NCI-H524 treated with DMSO at 0.1 percent for 48 hours (cell line): ENCODE measurements at regions not wholly inside any gene's neighbourhood (a gene's known extent, or its start where the extent isn't known, plus 50 kb on each side); places are given as distances from the start of the nearest gene placed in this dataset.
"Not testable (repeated sequence)": the region's sequence is repeated elsewhere in the genome, so short reads cannot be mapped to it uniquely, and the experiment has no call there.

Experiments used
- DNase-seq: peaks from one replicate; lab custom pipeline; 2025; lab: John Stamatoyannopoulos, UW

GRCh38 chr6:6749702-6750491, 161.4 kb downstream of the LY86 start:
- no peak for DNase-seq

DNA sequence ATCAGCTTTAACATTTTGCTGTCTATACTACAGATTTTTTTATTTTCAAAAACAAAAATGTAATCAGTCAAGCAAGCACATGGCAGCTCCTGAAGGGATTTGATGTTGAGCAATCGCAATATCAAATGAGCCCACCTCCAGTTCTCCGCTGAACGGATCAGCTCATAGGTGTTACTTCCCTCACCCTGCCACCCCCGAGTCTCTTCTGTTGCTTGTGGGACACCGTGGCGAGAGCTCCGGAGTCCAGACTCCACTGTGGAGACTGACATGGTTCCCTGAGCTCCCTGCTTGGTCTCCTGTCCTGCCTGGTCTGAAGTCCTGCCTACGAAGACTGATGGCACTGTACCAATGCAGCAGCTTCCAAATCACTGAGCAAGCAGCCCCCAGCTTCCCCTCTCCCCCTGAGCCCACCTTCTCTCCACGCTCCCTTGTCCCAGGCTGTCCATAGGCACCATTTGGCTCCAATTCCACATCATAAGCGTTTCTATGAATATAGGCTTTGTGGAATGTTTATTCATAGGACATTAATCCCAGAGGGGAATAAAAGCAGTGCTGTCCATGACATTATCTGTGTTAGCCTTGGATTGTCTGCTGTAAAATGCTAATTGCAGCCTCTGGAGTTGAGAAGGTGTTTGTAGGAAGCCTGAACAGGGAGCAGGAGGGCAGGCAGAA, 162.2 kb downstream of the LY86 start:
- no peak for DNase-seq

DNA sequence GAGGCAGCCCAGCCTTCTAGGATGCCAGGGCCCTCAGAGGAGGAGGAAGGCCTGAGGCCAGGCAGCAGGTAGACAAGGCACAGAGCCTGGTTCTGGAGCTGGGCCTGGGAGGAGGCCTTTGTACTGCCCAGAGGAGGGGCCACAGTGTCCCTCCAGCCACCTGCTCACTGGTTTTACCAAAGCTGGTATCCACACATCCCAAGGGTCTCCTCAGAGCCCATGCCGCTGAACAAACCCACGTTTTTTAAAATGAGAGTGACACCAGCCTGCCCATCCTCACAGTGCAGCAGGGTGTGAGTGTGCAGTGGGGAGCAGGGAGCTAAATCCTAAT, 162.7 kb downstream of the LY86 start:
- DNase-seq = no peak

GRCh38 chr6:6751619-6752023, 163.1 kb downstream of the LY86 start:
- no peak for DNase-seq

DNA sequence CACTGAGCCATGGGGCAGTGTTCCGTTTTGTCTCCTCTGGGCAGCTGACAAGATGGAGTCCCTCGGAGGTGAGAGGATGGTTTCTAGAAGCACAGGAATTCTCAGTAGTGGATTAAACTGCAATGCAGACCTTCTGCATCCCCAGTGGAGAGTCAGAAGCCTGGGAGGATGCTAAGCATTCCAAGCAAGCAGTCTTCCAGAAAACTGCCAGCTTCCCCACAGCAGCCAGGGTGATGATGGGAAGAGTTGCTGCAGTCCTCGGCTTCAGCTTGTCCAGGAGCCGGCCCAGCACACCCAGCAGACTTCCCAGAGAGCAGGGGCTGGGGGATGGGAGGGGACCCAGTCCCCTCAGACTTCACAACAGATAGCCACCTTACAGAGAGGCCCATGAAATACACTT, 163.6 kb downstream of the LY86 start:
- DNase-seq = no peak

GRCh38 chr6:6753301-6753700, 164.8 kb downstream of the LY86 start:
- DNase-seq = no peak

- no peak for DNase-seq
Observed at GRCh38 chr6:6756526-6756925, 168.0 kb downstream of the LY86 start.

DNA sequence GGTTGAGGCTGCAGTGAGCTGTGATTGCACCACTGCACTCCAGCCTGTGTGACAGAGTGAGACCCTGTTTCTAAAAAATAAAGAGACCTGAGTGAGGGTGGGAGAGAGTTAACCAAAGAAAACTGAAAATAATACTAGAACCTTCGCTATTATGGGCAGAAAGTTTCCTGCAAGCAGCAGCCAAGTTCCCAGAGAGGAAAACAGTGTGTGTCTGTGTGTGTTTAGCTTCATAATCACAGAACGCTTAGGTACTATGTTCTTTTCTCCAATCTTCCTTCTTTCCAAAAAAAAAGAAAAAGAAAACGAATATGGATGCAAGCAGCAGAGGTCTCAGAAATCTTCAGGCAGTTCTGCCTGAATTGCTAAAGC, 170.0 kb downstream of the LY86 start:
- DNase-seq = no peak

DNA sequence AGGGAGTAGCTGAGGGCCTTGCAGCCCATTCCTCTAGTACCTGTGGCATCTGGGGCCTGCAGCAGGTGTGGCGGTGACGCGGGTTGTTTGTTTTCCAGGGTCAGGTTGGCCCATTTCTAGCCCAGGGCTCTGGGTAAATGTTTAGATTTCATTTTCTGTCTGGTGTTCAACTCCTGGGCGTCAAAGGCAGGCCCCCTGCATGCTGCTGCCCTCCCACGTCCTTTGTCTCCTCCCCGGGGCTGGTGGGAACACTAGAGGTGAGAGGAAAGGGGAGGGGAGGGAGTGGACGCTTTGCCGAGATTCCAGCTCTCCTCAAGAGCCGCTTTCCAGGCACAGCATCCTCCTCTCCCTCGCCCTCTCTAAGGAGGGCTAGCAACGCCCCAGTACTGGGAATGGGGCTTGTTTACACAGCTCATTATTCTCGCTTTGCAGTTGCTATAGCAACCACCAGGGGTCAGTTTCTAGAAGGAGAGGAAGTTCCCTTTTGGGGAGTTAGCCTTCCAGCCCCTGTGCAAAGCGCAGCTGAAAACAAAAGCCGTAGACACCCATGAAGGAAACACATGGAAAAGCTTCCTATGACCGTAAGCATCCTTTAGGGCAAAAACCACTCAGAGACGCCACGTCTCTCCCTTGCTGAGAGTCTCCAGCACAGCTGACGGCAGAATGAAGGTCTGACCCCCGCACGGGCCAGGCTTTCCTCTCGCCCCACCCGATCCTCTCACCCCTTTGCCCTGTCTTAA, 170.6 kb downstream of the LY86 start:
- peak; percentile 20 for DNase-seq

DNA sequence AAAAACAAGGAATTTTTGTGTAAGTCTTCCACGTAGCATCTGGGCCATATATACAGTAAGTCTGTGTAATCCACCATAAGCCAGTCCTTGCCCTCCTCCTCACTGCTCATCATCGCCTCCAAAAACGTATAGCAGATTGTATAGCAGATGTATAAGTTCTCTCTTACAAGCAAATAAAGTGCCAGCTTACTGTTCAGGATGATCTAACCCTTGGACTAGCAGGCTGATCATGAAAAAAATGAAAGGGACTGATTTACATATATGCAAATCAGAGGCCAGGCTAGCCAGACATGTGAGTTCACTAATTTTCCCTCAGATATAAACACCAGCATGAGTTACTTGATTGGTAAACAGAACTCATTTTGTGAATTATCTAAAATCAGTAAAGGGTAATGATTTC, 171.5 kb downstream of the LY86 start:
- peak; percentile 67 for DNase-seq

DNA sequence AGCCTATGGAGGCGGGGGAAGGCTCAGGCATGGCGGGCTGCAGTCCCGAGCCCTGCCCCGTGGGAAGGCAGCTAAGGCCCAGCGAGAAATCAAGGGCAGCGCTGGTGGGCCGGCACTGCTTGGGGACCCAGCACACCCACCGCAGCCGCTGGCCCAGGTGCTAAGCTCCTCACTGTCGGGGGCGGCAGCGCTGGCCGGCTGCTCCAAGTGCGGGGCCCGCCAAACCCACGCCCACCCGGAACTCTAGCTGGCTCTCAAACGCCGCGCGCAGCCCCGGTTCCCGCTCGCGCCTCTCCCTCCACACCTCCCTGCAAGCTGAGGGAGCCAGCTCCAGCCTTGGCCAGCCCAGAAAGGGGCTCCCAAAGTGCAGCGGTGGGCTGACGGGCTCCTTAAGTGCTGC, 174.0 kb downstream of the LY86 start:
- not testable (repeated sequence) for DNase-seq

DNA sequence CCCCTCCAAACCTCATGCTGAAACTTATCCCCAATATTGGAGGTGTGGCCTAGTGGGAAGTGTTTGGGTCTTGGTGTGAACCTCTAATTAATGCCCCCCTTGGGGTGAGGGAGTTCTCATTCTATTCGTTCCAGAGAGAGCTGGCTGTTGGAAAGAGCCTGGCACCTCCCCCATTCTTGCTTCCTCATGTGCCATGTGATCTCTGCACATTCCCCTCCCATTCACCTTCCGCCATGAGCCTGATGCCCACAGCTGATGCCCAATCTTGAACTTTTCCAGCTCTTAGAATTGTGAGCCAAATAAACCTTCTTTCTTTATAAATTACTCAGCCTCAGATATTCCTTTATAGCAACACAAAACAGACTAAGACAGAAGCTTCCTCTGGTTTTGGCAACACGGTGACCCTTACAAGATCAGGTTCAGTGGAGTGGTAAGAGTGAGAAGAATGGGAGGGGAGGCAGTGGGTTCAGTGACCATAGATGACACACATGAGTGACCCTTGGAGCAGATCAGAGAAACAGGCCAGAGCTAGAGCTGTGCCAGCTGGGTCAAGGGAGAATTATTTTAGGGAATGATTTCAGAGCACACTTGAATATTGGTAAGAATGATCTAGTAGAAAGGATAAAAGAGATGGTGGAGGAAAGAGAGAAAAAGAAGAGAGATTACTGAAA, 176.4 kb downstream of the LY86 start:
- DNase-seq = no peak

- no peak for DNase-seq
Observed at GRCh38 chr6:6766230-6766905, 177.8 kb downstream of the LY86 start.

DNA sequence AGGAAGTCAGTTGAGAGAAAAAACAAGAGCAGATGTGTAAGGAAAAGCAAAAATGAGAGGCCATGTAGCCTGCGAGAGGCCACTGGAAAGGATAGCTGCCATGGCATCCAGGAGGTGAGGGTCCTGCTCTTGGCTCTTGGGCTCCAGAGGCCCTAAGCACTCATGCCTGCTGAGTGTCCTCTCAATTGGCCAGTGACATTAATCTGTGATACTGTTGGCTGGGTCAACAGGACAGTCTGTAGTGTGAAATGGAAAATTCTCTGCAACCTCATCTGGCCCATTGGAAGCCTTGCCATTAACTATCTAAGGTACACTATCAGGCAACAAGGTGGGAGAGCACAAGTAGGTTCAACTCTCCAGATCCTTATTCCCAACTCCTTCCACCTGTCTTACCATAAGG, 180.9 kb downstream of the LY86 start:
- DNase-seq = no peak

- DNase-seq = peak; percentile 57
Observed at GRCh38 chr6:6771224-6771945, 182.9 kb downstream of the LY86 start.

GRCh38 chr6:6771964-6772363, 183.4 kb downstream of the LY86 start:
- DNase-seq = peak; percentile 91

GRCh38 chr6:6772751-6773150, 184.2 kb downstream of the LY86 start:
- DNase-seq = no peak

DNA sequence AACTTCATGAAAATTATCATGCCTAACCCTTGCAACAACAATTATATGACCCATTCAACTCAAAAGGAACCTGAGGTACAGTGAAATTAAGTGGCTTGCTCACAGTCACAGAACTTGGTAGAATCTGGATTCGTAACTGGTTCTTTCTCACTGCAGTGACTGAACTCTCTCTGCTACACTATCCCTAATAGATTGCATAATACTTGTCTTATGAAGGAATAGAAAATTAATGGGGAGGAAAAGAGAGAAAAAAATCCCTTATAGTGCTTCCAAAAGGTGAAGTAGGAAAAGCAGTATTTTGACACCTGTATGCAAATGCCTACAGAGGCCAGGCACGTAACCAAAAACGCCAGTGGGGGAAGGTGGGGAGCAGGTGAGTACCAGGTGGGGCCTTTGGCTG, 186.6 kb downstream of the LY86 start:
- DNase-seq = no peak

- no peak for DNase-seq
Observed at GRCh38 chr6:6780231-6780630, 191.7 kb downstream of the LY86 start.

- DNase-seq = no peak
Observed at GRCh38 chr6:6781172-6781872, 192.8 kb downstream of the LY86 start.

- DNase-seq = no peak
Observed at GRCh38 chr6:6781873-6782227, 193.3 kb downstream of the LY86 start.
